ENCODE measurements at regions not wholly inside any gene's neighbourhood (a gene's known extent, or its start where the extent isn't known, plus 50 kb on each side); places are given as distances from the start of the nearest gene placed in this dataset.
"Not testable (repeated sequence)": the region's sequence is repeated elsewhere in the genome, so short reads cannot be mapped to it uniquely, and the experiment has no call there.

GRCh38 chr15:47887241-47887800 lies 170.0 kb downstream of the SEMA6D start:
- no peak for DNase-seq

- no peak for DNase-seq
Measured at GRCh38 chr15:47888385-47889100, 171.2 kb downstream of the SEMA6D start.

- DNase-seq, result no peak
Measured at GRCh38 chr15:47890397-47891150, 173.3 kb downstream of the SEMA6D start.

GRCh38 chr15:47897525-47897924 lies 180.2 kb downstream of the SEMA6D start:
- no peak for DNase-seq

- DNase-seq, result no peak
Measured at GRCh38 chr15:47900751-47901150, 183.4 kb downstream of the SEMA6D start.

GRCh38 chr15:47903368-47903767 lies 186.1 kb downstream of the SEMA6D start:
- no peak for DNase-seq

- DNase-seq, result no peak
Measured at GRCh38 chr15:47908486-47908885, 191.2 kb downstream of the SEMA6D start.

- DNase-seq, result no peak
Measured at GRCh38 chr15:47908950-47909670, 191.8 kb downstream of the SEMA6D start.

- not testable (repeated sequence) for DNase-seq
Measured at GRCh38 chr15:47912910-47913309, 195.6 kb downstream of the SEMA6D start.

GRCh38 chr15:47917881-47918280 lies 200.6 kb downstream of the SEMA6D start:
- no peak for DNase-seq

- DNase-seq, result no peak
Measured at GRCh38 chr15:47918877-47919276, 201.6 kb downstream of the SEMA6D start.

- no peak for DNase-seq
Measured at GRCh38 chr15:47924381-47924780, 196.4 kb upstream of the SLC24A5 start.

- no peak for DNase-seq
Measured at GRCh38 chr15:47929138-47929803, 191.5 kb upstream of the SLC24A5 start.

GRCh38 chr15:47932261-47932660 lies 188.5 kb upstream of the SLC24A5 start:
- no peak for DNase-seq

- DNase-seq, result no peak
Measured at GRCh38 chr15:47932951-47933641, 187.7 kb upstream of the SLC24A5 start.

- DNase-seq, result no peak
Measured at GRCh38 chr15:47933865-47934264, 186.9 kb upstream of the SLC24A5 start.

GRCh38 chr15:47934342-47934741 lies 186.4 kb upstream of the SLC24A5 start:
- no peak for DNase-seq

GRCh38 chr15:47937834-47938233 lies 183.0 kb upstream of the SLC24A5 start:
- no peak for DNase-seq

- no peak for DNase-seq
Measured at GRCh38 chr15:47944637-47945288, 176.0 kb upstream of the SLC24A5 start.

GRCh38 chr15:47945872-47946650 lies 174.7 kb upstream of the SLC24A5 start:
- no peak for DNase-seq

- no peak for DNase-seq
Measured at GRCh38 chr15:47949815-47950214, 171.0 kb upstream of the SLC24A5 start.
